ENCODE measurements at regions not wholly inside any gene's neighbourhood (a gene's known extent, or its start where the extent isn't known, plus 50 kb on each side); places are given as distances from the start of the nearest gene placed in this dataset.

DNA sequence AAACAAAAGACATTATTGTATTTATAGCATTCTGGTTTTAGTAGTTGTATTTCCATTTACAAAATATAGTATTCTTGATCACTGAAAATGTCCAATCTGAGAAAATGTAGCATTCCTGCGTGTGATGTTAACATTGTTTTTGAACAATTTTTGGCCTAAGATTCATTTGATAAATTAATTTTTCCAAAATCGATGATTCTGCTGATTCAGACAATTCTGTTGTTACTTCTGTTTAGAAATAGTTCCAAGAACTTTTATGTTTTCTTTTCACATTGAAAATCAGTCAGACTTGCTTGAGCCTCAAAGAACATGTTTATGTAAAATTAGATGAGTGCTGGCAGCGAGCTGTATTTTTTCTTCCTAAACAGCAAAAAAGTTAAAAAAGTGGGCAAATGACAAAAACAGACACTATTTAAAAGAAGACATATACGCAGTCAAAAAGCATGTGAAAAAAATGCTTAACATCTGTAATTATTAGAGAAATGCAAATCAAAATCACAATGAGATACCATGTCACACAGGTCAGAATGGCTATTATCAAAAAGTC, 804.5 kb upstream of the MIR17HG start (continued):
- no peak for TF ChIP-seq REST (IDR thresholded peaks at IDR 0.05; ENCODE audit: unreplicated experiment)
- TF ChIP-seq ZNF331 (CRISPR knock-in tag; IDR thresholded peaks at IDR 0.05; ENCODE audit: low read depth), result no peak
- no peak for TF ChIP-seq POLR2AphosphoS5 (IDR thresholded peaks at IDR 0.05; ENCODE audit: low read depth)

DNA sequence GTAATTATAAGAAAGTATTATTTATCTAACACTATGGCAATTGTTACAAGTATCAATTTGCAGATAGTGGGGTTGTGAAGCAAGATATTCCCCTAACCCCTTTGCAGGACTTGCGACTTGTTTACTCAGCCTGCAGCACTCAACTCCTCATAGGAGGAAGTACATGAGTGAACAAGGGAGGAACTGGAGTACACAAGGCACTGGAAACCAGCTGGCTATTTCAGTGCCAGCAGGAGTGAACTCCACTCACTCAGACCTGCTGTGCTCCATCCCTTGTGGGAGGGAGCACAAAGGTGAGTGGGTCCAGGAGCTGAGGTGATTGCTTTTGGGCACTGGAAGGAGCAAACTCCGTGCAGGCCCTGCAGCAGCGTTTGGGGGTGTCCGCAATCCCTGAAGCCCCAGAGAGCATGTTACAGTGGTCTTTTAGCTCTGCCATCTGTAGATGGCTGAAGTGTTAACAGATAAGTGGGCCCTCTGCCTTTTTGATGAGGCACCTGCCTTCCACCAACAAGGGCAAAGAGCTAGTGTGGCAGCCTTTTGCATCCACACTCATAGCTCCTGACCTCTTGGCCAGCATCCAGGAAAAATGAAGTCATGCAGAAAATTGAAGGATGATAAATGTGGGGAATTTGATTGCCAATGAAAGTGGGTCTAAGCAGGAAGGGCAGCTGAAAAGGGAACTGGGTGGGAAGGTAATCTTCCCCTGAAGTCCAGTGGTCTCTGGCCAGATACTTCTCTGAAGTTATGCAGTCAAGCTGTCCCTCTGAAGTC, 802.2 kb upstream of the MIR17HG start:
- Mint-ChIP-seq H3K4me1 (no peaks in the 10 kb centered on the region), H3K4me3 (no peak overlapping the region), H3K9me3 (peaks cover 39% of the 10 kb centered on the region), H3K36me3 (ENCODE audit: low read depth) (peaks cover 30% of the 10 kb centered on the region), H3K27ac (no peak overlapping the region), H3K27me3 (ENCODE audit: insufficient read depth, low read depth, poor library complexity) (no peaks in the 10 kb centered on the region)
- no peaks in the 10 kb centered on the region; the same call in 1 of the 2 replicates for H3K36me3 ChIP-seq (ENCODE audit: insufficient read depth)
- H3K79me2 ChIP-seq (replicated peaks; ENCODE audit: insufficient read depth), result no peaks in the 10 kb centered on the region
- H3K4me2 ChIP-seq, result no peak overlapping the region
- no peaks in the 10 kb centered on the region for H3F3A ChIP-seq (replicated peaks; ENCODE audit: low read depth)
- no peak overlapping the region for H3K4me3 ChIP-seq
- DNase-seq (ENCODE audit: low spot score) (no peak), ATAC-seq (no peak)
- H3K27me3 ChIP-seq (ENCODE audit: insufficient read depth), result no peaks in the 10 kb centered on the region
- no peaks in the 10 kb centered on the region for H4K20me1 ChIP-seq (replicated peaks; ENCODE audit: insufficient read depth)
- no peaks in the 10 kb centered on the region for H3K4me1 ChIP-seq (ENCODE audit: insufficient read depth)
- H3K27ac ChIP-seq (ENCODE audit: low read depth), result no peak overlapping the region
- no peak overlapping the region for H2AFZ ChIP-seq
- H3K9me2 ChIP-seq (ENCODE audit: insufficient read depth), result no peaks in the 10 kb centered on the region; the same call in 1 of the 2 replicates
- TF ChIP-seq JUNB (IDR thresholded peaks at IDR 0.05; ENCODE audit: unreplicated experiment) (no peak), EZH2 (IDR thresholded peaks at IDR 0.05; ENCODE audit: low read depth, unreplicated experiment) (no peak), POLR2AphosphoS5 (IDR thresholded peaks at IDR 0.05; ENCODE audit: low read depth) (no peak), ZNF114 (CRISPR knock-in tag; IDR thresholded peaks at IDR 0.05) (no peak), ZNF331 (CRISPR knock-in tag; IDR thresholded peaks at IDR 0.05; ENCODE audit: low read depth) (no peak), NANOG (IDR thresholded peaks at IDR 0.05; ENCODE audit: borderline replicate concordance) (no peak), REST (IDR thresholded peaks at IDR 0.05; ENCODE audit: unreplicated experiment) (no peak), CREB1 (CRISPR knock-in tag; IDR thresholded peaks at IDR 0.05; ENCODE audit: low read depth) (no peak), EZH2phosphoT487 (IDR thresholded peaks at IDR 0.05; ENCODE audit: unreplicated experiment) (no peak), CTCF (conservative IDR thresholded peaks at IDR 0.05; ENCODE audit: low read depth in 2 of 2) (no peak), STAT1 (IDR thresholded peaks at IDR 0.05; ENCODE audit: unreplicated experiment) (no peak)
- TF ChIP-seq, protein P1, sequence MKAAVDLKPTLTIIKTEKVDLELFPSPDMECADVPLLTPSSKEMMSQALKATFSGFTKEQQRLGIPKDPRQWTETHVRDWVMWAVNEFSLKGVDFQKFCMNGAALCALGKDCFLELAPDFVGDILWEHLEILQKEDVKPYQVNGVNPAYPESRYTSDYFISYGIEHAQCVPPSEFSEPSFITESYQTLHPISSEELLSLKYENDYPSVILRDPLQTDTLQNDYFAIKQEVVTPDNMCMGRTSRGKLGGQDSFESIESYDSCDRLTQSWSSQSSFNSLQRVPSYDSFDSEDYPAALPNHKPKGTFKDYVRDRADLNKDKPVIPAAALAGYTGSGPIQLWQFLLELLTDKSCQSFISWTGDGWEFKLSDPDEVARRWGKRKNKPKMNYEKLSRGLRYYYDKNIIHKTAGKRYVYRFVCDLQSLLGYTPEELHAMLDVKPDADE (IDR thresholded peaks at IDR 0.05), result no peak

Measured in GM23338 (cell line).